ENCODE measurements at regions not wholly inside any gene's neighbourhood (a gene's known extent, or its start where the extent isn't known, plus 50 kb on each side); places are given as distances from the start of the nearest gene placed in this dataset.
"Not testable (repeated sequence)": the region's sequence is repeated elsewhere in the genome, so short reads cannot be mapped to it uniquely, and the experiment has no call there.

GRCh38 chr5:57072218-57072892, 101.5 kb upstream of the GPBP1 start:
- H3K4me3 Mint-ChIP-seq: no peak overlapping the region
- no peak overlapping the region for H3K4me3 ChIP-seq (ENCODE audit: low read length)
- DNase-seq: no peak
- peaks cover 5 to 6% of the 10 kb centered on the region in 2 experiments for H3K9me3 ChIP-seq (ENCODE audit: control insufficient read depth in 1 of 2, insufficient read depth in 1 of 2, low read length in 2 of 2)
- H3K4me1 Mint-ChIP-seq (ENCODE audit: low read depth): no peaks in the 10 kb centered on the region
- H3K9me3 Mint-ChIP-seq: peaks cover 14% of the 10 kb centered on the region
- H3K36me3 Mint-ChIP-seq (ENCODE audit: low read depth): no peaks in the 10 kb centered on the region
- intact Hi-C loops (cut with DNase I, micrococcal nuclease): no loop called here
- CTCF ChIA-PET: no interaction called here
- H3K36me3 ChIP-seq (ENCODE audit: insufficient read depth, low read length): no peaks in the 10 kb centered on the region
- no peak for TF ChIP-seq CTCF (IDR thresholded peaks at IDR 0.05)
- peaks cover 6% of the 10 kb centered on the region for H3K27me3 Mint-ChIP-seq
- ATAC-seq (ENCODE audit: poor library complexity): no peak
- no peaks in the 10 kb centered on the region for H3K27me3 ChIP-seq (ENCODE audit: control insufficient read depth in 1 of 2, insufficient read depth in 2 of 2, low read length in 2 of 2)
- H3K4me1 ChIP-seq (ENCODE audit: insufficient read depth, low read length): no peaks in the 10 kb centered on the region
- no peak overlapping the region for H3K27ac Mint-ChIP-seq
- POLR2A ChIA-PET: no interaction called here
- no peak overlapping the region for H3K27ac ChIP-seq (ENCODE audit: low read depth in 1 of 2, low read length in 2 of 2)

- ATAC-seq (ENCODE audit: poor library complexity): no peak
- CTCF ChIA-PET: interaction anchor here (0.6 kb wide), 1 partner anchor 1839 kb away, joined by 3 read pairs; no protein-coding TSS in a partner anchor
- peaks cover 23% of the 10 kb centered on the region for H3K27me3 Mint-ChIP-seq
These were observed 91.3 kb upstream of the GPBP1 start for GRCh38 chr5:57082441-57083067.

GRCh38 chr5:57085306-57086081, 88.4 kb upstream of the GPBP1 start:
- Histone ChIP-seq H3K4me1 (ENCODE audit: insufficient read depth, low read length) (no peaks in the 10 kb centered on the region), H3K4me3 (ENCODE audit: low read length) (no peak overlapping the region), H3K36me3 (ENCODE audit: insufficient read depth, low read length) (no peaks in the 10 kb centered on the region), H3K27ac (ENCODE audit: low read depth in 1 of 2, low read length in 2 of 2) (no peak overlapping the region), H3K9me3 (ENCODE audit: control insufficient read depth in 1 of 2, insufficient read depth in 1 of 2, low read length in 2 of 2) (no peaks in the 10 kb centered on the region), H3K27me3 (ENCODE audit: control insufficient read depth in 1 of 2, insufficient read depth in 2 of 2, low read length in 2 of 2) (peaks cover 6% of the 10 kb centered on the region in 2 experiments)
- ChIA-PET POLR2A (no interaction called here), CTCF (no interaction called here)
- Mint-ChIP-seq H3K4me3 (no peak overlapping the region), H3K36me3 (ENCODE audit: low read depth) (no peaks in the 10 kb centered on the region), H3K27ac (no peak overlapping the region), H3K4me1 (ENCODE audit: low read depth) (no peaks in the 10 kb centered on the region), H3K9me3 (no peaks in the 10 kb centered on the region), H3K27me3 (peaks cover 23% of the 10 kb centered on the region)
- no peak for DNase-seq
- ATAC-seq (ENCODE audit: poor library complexity): no peak
- intact Hi-C loops (cut with DNase I, micrococcal nuclease): no loop called here
- TF ChIP-seq CTCF (IDR thresholded peaks at IDR 0.05): no peak

More at GRCh38 chr5:57082441-57083067, 91.3 kb upstream of the GPBP1 start:
- Mint-ChIP-seq H3K9me3 (no peaks in the 10 kb centered on the region), H3K36me3 (ENCODE audit: low read depth) (no peaks in the 10 kb centered on the region), H3K4me3 (no peak overlapping the region), H3K27ac (no peak overlapping the region), H3K4me1 (ENCODE audit: low read depth) (no peaks in the 10 kb centered on the region)
- Histone ChIP-seq H3K27me3 (ENCODE audit: control insufficient read depth in 1 of 2, insufficient read depth in 2 of 2, low read length in 2 of 2) (peaks cover 6% of the 10 kb centered on the region in 2 experiments), H3K9me3 (ENCODE audit: control insufficient read depth in 1 of 2, insufficient read depth in 1 of 2, low read length in 2 of 2) (no peaks in the 10 kb centered on the region), H3K36me3 (ENCODE audit: insufficient read depth, low read length) (no peaks in the 10 kb centered on the region), H3K27ac (ENCODE audit: low read depth in 1 of 2, low read length in 2 of 2) (no peak overlapping the region), H3K4me3 (ENCODE audit: low read length) (no peak overlapping the region), H3K4me1 (ENCODE audit: insufficient read depth, low read length) (no peaks in the 10 kb centered on the region)
- POLR2A ChIA-PET: no interaction called here
- intact Hi-C loops (cut with DNase I, micrococcal nuclease): no loop called here
- TF ChIP-seq CTCF (IDR thresholded peaks at IDR 0.05): no peak
- DNase-seq: no peak

GRCh38 chr5:57087947-57088346, 85.9 kb upstream of the GPBP1 start:
- H3K9me3 ChIP-seq (ENCODE audit: control insufficient read depth in 1 of 2, insufficient read depth in 1 of 2, low read length in 2 of 2); POLR2A ChIA-PET; H3K4me3 Mint-ChIP-seq; H3K4me3 ChIP-seq (ENCODE audit: low read length); intact Hi-C loops (cut with DNase I, micrococcal nuclease); H3K4me1 ChIP-seq (ENCODE audit: insufficient read depth, low read length); H3K4me1 Mint-ChIP-seq (ENCODE audit: low read depth); ATAC-seq (ENCODE audit: poor library complexity); H3K9me3 Mint-ChIP-seq; DNase-seq; H3K27ac ChIP-seq (ENCODE audit: low read depth in 1 of 2, low read length in 2 of 2); H3K36me3 Mint-ChIP-seq (ENCODE audit: low read depth); H3K36me3 ChIP-seq (ENCODE audit: insufficient read depth, low read length); H3K27me3 ChIP-seq (ENCODE audit: control insufficient read depth in 1 of 2, insufficient read depth in 2 of 2, low read length in 2 of 2); H3K27ac Mint-ChIP-seq; CTCF ChIA-PET: not testable (repeated sequence)
- peaks cover 23% of the 10 kb centered on the region for H3K27me3 Mint-ChIP-seq

Measured in CD4-positive, alpha-beta T cell (primary cell).